ENCODE measurements at regions not wholly inside any gene's neighbourhood (a gene's known extent, or its start where the extent isn't known, plus 50 kb on each side); places are given as distances from the start of the nearest gene placed in this dataset.

GRCh38 chr13:76160961-76161925 lies 525.1 kb downstream of the LMO7 start:
- ATAC-seq (no peak), FAIRE-seq (no peak), DNase-seq (no peak)
- Histone ChIP-seq H3K27me3 (no peaks in the 10 kb centered on the region), H3K27ac (no peak overlapping the region), H3K4me3 (no peak overlapping the region), H3K36me3 (no peaks in the 10 kb centered on the region), H3K9me3 (no peaks in the 10 kb centered on the region), H3K4me1 (no peaks in the 10 kb centered on the region)
- TF ChIP-seq CTCF (IDR thresholded peaks at IDR 0.05) = no peak
- 76 to 77% methylated on average over 2 of the region's 2 CpGs for WGBS, 2 donors
- intact Hi-C loops (cut with DNase I) = no loop called here

GRCh38 chr13:76160506-76160905 lies 524.4 kb downstream of the LMO7 start:
- WGBS, 2 donors = 85 to 92% methylated on average over 4 of the region's 4 CpGs
- no peak overlapping the region for H3K27ac ChIP-seq
- no peak for TF ChIP-seq CTCF (IDR thresholded peaks at IDR 0.05)
- FAIRE-seq = no peak
- intact Hi-C loops (cut with DNase I) = no loop called here
- H3K4me1 ChIP-seq = no peaks in the 10 kb centered on the region
- ATAC-seq = no peak
- no peaks in the 10 kb centered on the region for H3K27me3 ChIP-seq
- H3K36me3 ChIP-seq = no peaks in the 10 kb centered on the region
- H3K9me3 ChIP-seq = no peaks in the 10 kb centered on the region
- DNase-seq = no peak
- H3K4me3 ChIP-seq = no peak overlapping the region

- intact Hi-C loops (cut with DNase I) = no loop called here
- Histone ChIP-seq H3K9me3 (no peaks in the 10 kb centered on the region), H3K27me3 (no peaks in the 10 kb centered on the region), H3K4me3 (no peak overlapping the region), H3K36me3 (no peaks in the 10 kb centered on the region), H3K27ac (no peak overlapping the region), H3K4me1 (no peaks in the 10 kb centered on the region)
- DNase-seq = no peak
- no peak for ATAC-seq
- no peak for FAIRE-seq
- no peak for TF ChIP-seq CTCF (IDR thresholded peaks at IDR 0.05)
Observed at GRCh38 chr13:76157926-76158325, 521.8 kb downstream of the LMO7 start.

GRCh38 chr13:76153239-76153638 lies 517.1 kb downstream of the LMO7 start:
- FAIRE-seq (no peak), ATAC-seq (no peak), DNase-seq (no peak)
- H3K27me3 ChIP-seq = no peaks in the 10 kb centered on the region
- H3K4me1 ChIP-seq = no peaks in the 10 kb centered on the region
- no peak overlapping the region for H3K27ac ChIP-seq
- no peaks in the 10 kb centered on the region for H3K9me3 ChIP-seq
- TF ChIP-seq CTCF (IDR thresholded peaks at IDR 0.05) = no peak
- intact Hi-C loops (cut with DNase I) = no loop called here
- no peak overlapping the region for H3K4me3 ChIP-seq
- H3K36me3 ChIP-seq = no peaks in the 10 kb centered on the region

GRCh38 chr13:76148926-76149325 lies 512.8 kb downstream of the LMO7 start:
- Histone ChIP-seq H3K36me3 (no peaks in the 10 kb centered on the region), H3K27me3 (no peaks in the 10 kb centered on the region), H3K4me1 (no peaks in the 10 kb centered on the region), H3K9me3 (no peaks in the 10 kb centered on the region), H3K4me3 (no peak overlapping the region), H3K27ac (no peak overlapping the region)
- intact Hi-C loops (cut with DNase I) = no loop called here
- no peak for TF ChIP-seq CTCF (IDR thresholded peaks at IDR 0.05)
- 50 to 59% methylated on average over 3 of the region's 3 CpGs for WGBS, 2 donors
- DNase-seq (no peak), ATAC-seq (peak in 1 of 4 donors; percentile 23), FAIRE-seq (no peak)
